Stimulated activated CD4-positive, alpha-beta T cell treated with anti-CD3 and anti-CD28 coated beads, Interleukin-1b, Interleukin-23, amount 100 ng/mL, for 24 hours (primary cell): ENCODE measurements at regions not wholly inside any gene's neighbourhood (a gene's known extent, or its start where the extent isn't known, plus 50 kb on each side); places are given as distances from the start of the nearest gene placed in this dataset.

ENCODE experiments used
- DNase-seq, 4 experiments: peaks; one replicate each; pipeline ENCODE4 v3.0.0-alpha.2; 2020; ENCODE audit warnings: low read depth in 4 of 4, low spot score in 1 of 4

- DNase-seq, result no peak
These were observed 1646.2 kb upstream of the TENM3 start for GRCh38 chr4:180596888-180597483.

- DNase-seq, result no peak
These were observed 1644.9 kb upstream of the TENM3 start for GRCh38 chr4:180598281-180598680.

- no peak for DNase-seq
These were observed 1639.4 kb upstream of the TENM3 start for GRCh38 chr4:180603791-180604190.

- no peak for DNase-seq
These were observed 1632.9 kb upstream of the TENM3 start for GRCh38 chr4:180610324-180610723.

- DNase-seq, result no peak
These were observed 1627.5 kb upstream of the TENM3 start for GRCh38 chr4:180615746-180616145.

GRCh38 chr4:180617196-180617595, 1626.0 kb upstream of the TENM3 start:
- no peak for DNase-seq

- DNase-seq, result no peak
These were observed 1624.8 kb upstream of the TENM3 start for GRCh38 chr4:180618396-180618795.

- no peak for DNase-seq
These were observed 1623.8 kb upstream of the TENM3 start for GRCh38 chr4:180619440-180619839.

- no peak for DNase-seq
These were observed 1620.9 kb upstream of the TENM3 start for GRCh38 chr4:180622254-180622653.

GRCh38 chr4:180625653-180626052, 1617.5 kb upstream of the TENM3 start:
- no peak for DNase-seq

- no peak for DNase-seq
These were observed 1613.1 kb upstream of the TENM3 start for GRCh38 chr4:180630012-180630665.

GRCh38 chr4:180634306-180634705, 1608.9 kb upstream of the TENM3 start:
- no peak for DNase-seq

GRCh38 chr4:180635281-180635680, 1607.9 kb upstream of the TENM3 start:
- DNase-seq, result no peak

GRCh38 chr4:180636696-180637404, 1606.4 kb upstream of the TENM3 start:
- DNase-seq, result no peak

- no peak for DNase-seq
These were observed 1605.6 kb upstream of the TENM3 start for GRCh38 chr4:180637616-180638015.

- no peak for DNase-seq
These were observed 1603.0 kb upstream of the TENM3 start for GRCh38 chr4:180640193-180640592.

- no peak for DNase-seq
These were observed 1601.7 kb upstream of the TENM3 start for GRCh38 chr4:180641495-180641894.

- DNase-seq, result no peak
These were observed 1600.5 kb upstream of the TENM3 start for GRCh38 chr4:180642732-180643131.

GRCh38 chr4:180650273-180650672, 1592.9 kb upstream of the TENM3 start:
- no peak for DNase-seq

- no peak for DNase-seq
These were observed 1590.7 kb upstream of the TENM3 start for GRCh38 chr4:180652533-180652932.

- no peak for DNase-seq
These were observed 1587.3 kb upstream of the TENM3 start for GRCh38 chr4:180655886-180656285.

GRCh38 chr4:180657881-180658280, 1585.3 kb upstream of the TENM3 start:
- DNase-seq, result no peak
